Duodenal mucosa (tissue), 2 donors: ENCODE measurements at regions not wholly inside any gene's neighbourhood (a gene's known extent, or its start where the extent isn't known, plus 50 kb on each side); places are given as distances from the start of the nearest gene placed in this dataset.
"Not testable (repeated sequence)": the region's sequence is repeated elsewhere in the genome, so short reads cannot be mapped to it uniquely, and the experiment has no call there.

Experiments
- H3K27ac ChIP-seq: one replicate; pipeline ENCODE4 v1.7.0; 2013; ENCODE audit warnings: low read depth, low read length
- H3K27me3 ChIP-seq, 2 donors: one replicate each; pipeline ENCODE4 v1.7.0; 2013; ENCODE audit warnings: low read length in 2 of 2, control low read depth in 1 of 2; ENCODE audit not compliant: insufficient read depth in 2 of 2, control insufficient read depth in 1 of 2
- H3K36me3 ChIP-seq, 2 donors: one replicate each; pipeline ENCODE4 v1.7.0; 2013; ENCODE audit warnings: low read length in 2 of 2, control low read depth in 1 of 2; ENCODE audit not compliant: insufficient read depth in 2 of 2, control insufficient read depth in 1 of 2
- H3K4me1 ChIP-seq, 2 donors: one replicate each; pipeline ENCODE4 v1.7.0; 2013; ENCODE audit warnings: low read length in 2 of 2, control low read depth in 1 of 2; ENCODE audit not compliant: insufficient read depth in 2 of 2, control insufficient read depth in 1 of 2
- H3K4me3 ChIP-seq, 2 donors: one replicate each; pipeline ENCODE4 v1.7.0; 2013; ENCODE audit warnings: low read length in 2 of 2, low read depth in 1 of 2
- H3K9ac ChIP-seq, 2 donors: one replicate each; pipeline ENCODE4 v1.7.0; 2013; ENCODE audit warnings: low read length in 2 of 2, low read depth in 1 of 2
- H3K9me3 ChIP-seq, 2 donors: one replicate each; pipeline ENCODE4 v1.7.0; 2013; ENCODE audit warnings: low read length in 2 of 2, control low read depth in 1 of 2; ENCODE audit not compliant: control insufficient read depth in 1 of 2

DNA sequence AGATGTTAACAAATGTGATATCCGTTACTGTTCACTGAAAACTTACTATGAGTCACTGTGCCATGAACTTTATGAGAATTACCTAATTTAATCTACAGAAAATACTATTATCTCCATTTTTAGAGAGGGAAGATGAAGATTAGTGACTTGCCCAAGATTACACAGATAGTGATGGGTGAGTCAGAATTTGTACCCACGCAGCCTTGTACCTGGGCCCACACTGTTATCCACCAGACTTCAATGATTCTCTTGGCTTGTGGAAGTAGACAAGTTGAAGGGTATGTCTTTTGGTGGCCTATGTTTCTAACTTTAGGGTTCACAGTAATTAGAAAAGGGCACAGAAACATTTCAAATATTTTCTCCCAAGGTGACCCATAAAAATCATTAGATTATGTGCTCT, 472.5 kb upstream of the NR3C2 start:
- H3K4me3 ChIP-seq, result no peak overlapping the region
- no peaks in the 10 kb centered on the region for H3K36me3 ChIP-seq
- H3K27me3 ChIP-seq, result no peaks in the 10 kb centered on the region
- H3K4me1 ChIP-seq, result no peaks in the 10 kb centered on the region
- H3K27ac ChIP-seq, result no peak overlapping the region
- H3K9me3 ChIP-seq, result no peaks in the 10 kb centered on the region
- H3K9ac ChIP-seq, result no peak overlapping the region

DNA sequence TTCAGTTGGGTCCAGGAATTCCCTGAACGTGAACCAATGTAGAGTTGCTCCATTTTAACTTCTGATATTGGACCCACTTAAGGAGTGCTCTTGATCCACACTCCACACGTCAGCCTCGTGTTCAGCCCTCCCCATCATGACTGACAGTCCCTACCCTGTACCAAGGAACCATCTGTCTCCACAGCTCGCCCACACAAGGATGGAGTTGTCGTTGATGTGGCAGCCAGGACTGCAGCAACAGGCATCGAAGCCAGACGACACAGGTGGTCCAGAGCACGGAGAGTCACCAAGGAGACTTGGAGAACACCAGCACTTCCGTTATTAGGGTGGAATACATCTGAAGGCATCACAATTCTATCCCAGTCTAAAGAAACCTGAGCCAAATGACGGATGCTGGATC, 472.1 kb upstream of the NR3C2 start:
- Histone ChIP-seq H3K4me3 (no peak overlapping the region), H3K27ac (no peak overlapping the region), H3K4me1 (no peaks in the 10 kb centered on the region), H3K9ac (no peak overlapping the region), H3K9me3 (no peaks in the 10 kb centered on the region), H3K36me3 (no peaks in the 10 kb centered on the region), H3K27me3 (no peaks in the 10 kb centered on the region)

DNA sequence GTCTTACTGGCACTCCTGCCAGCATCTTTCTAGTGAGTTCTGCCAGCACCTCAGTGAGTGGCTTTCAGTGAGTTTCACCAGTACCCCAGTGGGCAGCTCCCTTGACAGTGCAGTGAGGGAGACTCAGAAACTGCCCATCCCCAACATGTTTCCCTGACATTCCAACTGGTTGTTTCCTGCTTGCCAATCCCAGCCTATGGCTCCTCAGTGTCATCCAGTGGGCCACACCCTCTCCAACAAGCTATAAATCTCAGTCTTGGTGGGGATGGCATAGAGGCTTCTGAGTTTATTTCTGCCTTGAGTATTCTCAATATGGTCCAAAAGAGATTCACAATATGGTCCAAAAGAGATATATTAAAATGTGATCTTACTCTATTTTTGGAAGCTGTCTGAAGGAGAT, 461.2 kb upstream of the NR3C2 start:
- Histone ChIP-seq H3K4me3 (no peak overlapping the region), H3K9ac (no peak overlapping the region), H3K27ac (no peak overlapping the region), H3K27me3 (no peaks in the 10 kb centered on the region), H3K36me3 (no peaks in the 10 kb centered on the region), H3K9me3 (peaks cover 0 to 6% of the 10 kb centered on the region in 2 donors), H3K4me1 (peaks cover 4 to 8% of the 10 kb centered on the region in 2 donors)

DNA sequence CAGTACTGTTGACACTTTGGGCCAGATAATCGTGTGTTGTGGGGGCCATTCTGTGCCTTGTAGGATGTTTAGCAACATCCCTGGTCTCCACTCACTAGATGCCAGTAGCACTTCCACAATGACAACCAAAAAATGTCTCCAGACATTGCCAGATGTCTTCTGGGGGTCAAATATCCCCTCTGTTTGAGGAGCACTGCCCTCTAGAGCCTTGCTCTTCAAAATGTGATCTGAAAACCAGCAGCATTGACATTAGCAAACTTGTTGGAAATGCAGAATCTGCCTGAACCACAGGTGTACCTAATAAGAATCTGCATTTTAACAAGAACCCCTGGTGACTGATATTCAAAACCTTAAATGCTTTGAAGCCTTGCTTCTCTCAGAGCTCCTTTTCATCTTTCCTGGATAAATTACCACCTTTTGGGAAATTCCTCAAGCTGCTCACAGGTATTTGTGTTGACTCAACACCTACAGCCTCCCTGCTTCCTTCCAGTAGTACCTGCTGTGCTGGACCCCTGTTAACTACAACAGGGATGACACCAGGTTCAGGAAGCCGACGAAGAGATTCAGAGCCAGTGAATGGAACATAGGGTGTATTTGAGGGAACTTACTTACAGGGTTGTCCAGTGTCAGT, 459.0 kb upstream of the NR3C2 start:
- Histone ChIP-seq H3K4me3 (no peak overlapping the region), H3K4me1 (peaks cover 4 to 8% of the 10 kb centered on the region in 2 donors), H3K36me3 (no peaks in the 10 kb centered on the region), H3K9ac (no peak overlapping the region), H3K27ac (no peak overlapping the region), H3K9me3 (peaks cover 4 to 6% of the 10 kb centered on the region in 2 donors), H3K27me3 (no peaks in the 10 kb centered on the region)

DNA sequence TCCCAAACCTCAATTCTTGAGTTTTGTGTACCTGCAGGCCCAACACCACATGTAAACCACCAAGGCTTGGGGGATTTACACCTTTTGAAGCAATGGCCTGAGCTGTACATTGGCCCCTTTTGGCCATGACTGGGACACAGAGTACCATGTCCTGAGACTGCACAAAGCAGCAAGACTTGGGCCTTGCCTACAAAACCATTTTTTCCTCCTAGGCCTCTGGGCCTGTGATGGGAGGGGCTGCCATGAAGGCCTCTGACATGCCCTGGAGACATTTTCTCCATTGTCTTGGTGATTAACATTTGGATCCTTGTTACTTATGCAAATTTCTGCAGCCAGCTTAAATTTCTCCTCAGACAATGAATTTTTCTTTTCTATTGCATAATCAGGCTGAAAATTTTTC, 455.9 kb upstream of the NR3C2 start:
- H3K9ac ChIP-seq, H3K4me3 ChIP-seq, H3K9me3 ChIP-seq, H3K27me3 ChIP-seq, H3K4me1 ChIP-seq, H3K27ac ChIP-seq, H3K36me3 ChIP-seq: not testable (repeated sequence)

DNA sequence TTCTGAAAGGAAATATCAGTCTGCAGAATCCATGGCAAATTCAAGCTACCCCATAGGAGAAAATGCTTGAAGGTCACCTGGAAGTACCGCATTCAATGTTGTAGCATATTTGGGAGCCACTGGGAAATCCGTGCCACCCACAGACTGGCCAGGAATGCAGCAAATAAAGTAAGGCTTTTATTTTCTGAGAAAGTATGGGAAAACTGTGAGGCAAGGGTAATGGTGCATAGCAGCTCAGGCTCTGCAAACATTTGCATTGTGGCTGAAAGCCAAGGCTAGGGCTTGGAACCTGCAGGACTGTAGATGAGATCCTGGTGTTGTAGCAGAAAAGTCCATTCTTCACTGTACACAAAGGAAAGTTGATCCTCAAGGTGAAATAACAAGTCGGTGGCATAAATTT, 450.9 kb upstream of the NR3C2 start:
- Histone ChIP-seq H3K4me1 (no peaks in the 10 kb centered on the region), H3K27me3 (no peaks in the 10 kb centered on the region), H3K9me3 (peaks cover 0 to 4% of the 10 kb centered on the region in 2 donors), H3K9ac (no peak overlapping the region), H3K36me3 (no peaks in the 10 kb centered on the region), H3K4me3 (no peak overlapping the region), H3K27ac (no peak overlapping the region)

DNA sequence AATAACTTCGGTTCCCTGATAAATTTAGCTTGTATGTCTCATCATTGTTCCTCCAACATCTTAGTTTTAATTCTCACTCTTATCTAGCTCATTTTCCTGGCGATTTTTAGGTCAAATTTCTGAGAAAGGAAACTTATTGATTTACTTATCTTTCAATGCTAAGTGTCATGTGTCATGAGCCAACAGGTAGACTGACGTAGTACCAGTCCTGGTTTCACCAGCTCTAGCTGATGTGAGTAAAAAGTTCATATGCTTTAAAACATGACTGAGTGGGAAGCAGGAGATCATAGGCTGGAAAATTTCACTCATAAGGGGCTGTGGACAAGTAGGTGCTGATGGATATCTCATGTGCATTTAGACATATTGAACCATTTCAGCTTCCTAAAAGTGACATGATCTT, 441.7 kb upstream of the NR3C2 start:
- H3K9me3 ChIP-seq, result no peaks in the 10 kb centered on the region
- no peak overlapping the region for H3K9ac ChIP-seq
- H3K27ac ChIP-seq, result no peak overlapping the region
- H3K27me3 ChIP-seq, result no peaks in the 10 kb centered on the region
- no peaks in the 10 kb centered on the region for H3K4me1 ChIP-seq
- no peak overlapping the region for H3K4me3 ChIP-seq
- H3K36me3 ChIP-seq, result no peaks in the 10 kb centered on the region

DNA sequence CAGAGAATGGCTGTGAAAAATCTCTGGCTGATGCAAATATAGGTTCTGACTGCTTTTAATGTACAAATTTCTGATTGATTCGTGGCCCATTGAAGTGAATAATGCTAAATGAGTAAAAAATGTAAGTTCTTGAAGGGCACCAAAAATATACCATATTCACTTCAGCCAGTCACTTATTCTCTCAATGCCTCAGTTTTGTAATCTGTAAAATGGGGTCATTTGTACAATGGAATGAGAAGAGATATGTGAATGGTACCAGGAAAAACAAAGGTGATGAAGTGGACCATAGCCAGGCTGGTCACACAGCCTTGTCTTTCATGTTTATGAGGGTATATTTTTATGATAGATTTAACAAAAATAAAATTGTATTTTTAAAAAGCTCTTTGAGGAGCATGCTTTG, 441.2 kb upstream of the NR3C2 start:
- H3K27me3 ChIP-seq, result no peaks in the 10 kb centered on the region
- no peaks in the 10 kb centered on the region for H3K9me3 ChIP-seq
- H3K27ac ChIP-seq, result no peak overlapping the region
- H3K4me1 ChIP-seq, result no peaks in the 10 kb centered on the region
- no peak overlapping the region for H3K4me3 ChIP-seq
- H3K36me3 ChIP-seq, result no peaks in the 10 kb centered on the region
- H3K9ac ChIP-seq, result no peak overlapping the region

DNA sequence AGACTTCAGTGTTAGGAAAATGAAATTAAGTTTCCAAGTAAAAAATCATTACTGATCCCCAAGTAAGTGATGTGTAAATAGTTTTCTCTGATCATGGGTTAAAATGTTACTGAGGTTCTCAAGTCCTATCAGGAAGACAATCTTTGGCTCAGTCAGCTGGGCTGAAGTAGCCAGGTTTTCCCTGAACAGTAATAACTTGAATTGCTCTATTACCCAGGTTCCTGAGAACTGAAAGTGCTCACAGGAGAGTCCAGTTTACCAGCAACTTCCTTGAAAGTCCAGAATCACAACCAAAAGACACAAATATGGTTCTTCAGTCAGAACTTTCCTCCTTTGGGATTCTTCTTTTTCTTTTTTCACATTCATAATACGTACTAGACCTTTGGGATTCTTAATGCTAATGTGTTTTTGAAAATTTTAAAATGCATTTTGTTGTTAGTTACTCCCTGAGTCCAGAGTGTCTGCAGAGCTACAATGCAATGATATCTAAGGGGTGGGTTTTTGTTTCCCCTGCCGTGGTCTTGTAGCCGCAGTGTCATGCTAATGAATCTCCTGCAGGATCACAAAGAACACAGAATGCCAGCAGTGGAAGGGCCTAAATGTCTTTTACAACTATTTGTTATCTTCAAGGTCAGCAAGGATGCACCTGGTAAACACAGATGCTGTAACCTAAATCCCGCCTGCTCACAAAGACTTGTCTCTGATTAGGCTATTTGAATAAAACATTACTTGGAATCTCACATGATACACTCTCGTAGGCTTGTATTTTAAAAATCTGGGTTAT, 439.8 kb upstream of the NR3C2 start:
- H3K27ac ChIP-seq, result no peak overlapping the region
- no peaks in the 10 kb centered on the region for H3K9me3 ChIP-seq
- H3K9ac ChIP-seq, result no peak overlapping the region
- H3K4me3 ChIP-seq, result no peak overlapping the region
- H3K27me3 ChIP-seq, result no peaks in the 10 kb centered on the region
- H3K4me1 ChIP-seq, result no peaks in the 10 kb centered on the region
- no peaks in the 10 kb centered on the region for H3K36me3 ChIP-seq

DNA sequence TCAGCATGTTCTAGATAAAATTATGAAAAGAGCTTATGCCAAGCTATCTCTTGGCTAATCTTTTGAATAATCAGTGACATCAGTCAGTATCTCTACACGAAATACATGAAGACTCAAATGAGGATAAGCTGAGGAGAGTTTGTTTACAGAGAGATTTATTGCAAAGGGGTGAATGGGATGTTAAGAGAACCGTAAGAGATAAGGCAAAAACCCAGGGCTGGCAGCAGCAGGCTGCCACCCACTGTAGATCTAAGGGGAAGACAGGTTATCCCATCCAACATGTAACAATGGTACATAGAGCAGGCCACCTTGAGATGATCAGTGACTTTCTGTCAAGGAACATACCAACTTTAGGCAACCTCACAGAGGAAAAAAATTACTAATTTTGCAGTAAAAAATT, 432.1 kb upstream of the NR3C2 start:
- Histone ChIP-seq H3K27me3 (no peaks in the 10 kb centered on the region), H3K36me3 (no peaks in the 10 kb centered on the region), H3K27ac (no peak overlapping the region), H3K9ac (no peak overlapping the region), H3K9me3 (no peaks in the 10 kb centered on the region), H3K4me3 (no peak overlapping the region), H3K4me1 (no peaks in the 10 kb centered on the region)
